HS-27A (cell line): ENCODE measurements at regions not wholly inside any gene's neighbourhood (a gene's known extent, or its start where the extent isn't known, plus 50 kb on each side); places are given as distances from the start of the nearest gene placed in this dataset.
"Not testable (repeated sequence)": the region's sequence is repeated elsewhere in the genome, so short reads cannot be mapped to it uniquely, and the experiment has no call there.

Experiments
- DNase-seq: peaks from one replicate; pipeline ENCODE4 v3.0.0-alpha.2; 2012; ENCODE audit warnings: low read depth, missing footprints

DNA sequence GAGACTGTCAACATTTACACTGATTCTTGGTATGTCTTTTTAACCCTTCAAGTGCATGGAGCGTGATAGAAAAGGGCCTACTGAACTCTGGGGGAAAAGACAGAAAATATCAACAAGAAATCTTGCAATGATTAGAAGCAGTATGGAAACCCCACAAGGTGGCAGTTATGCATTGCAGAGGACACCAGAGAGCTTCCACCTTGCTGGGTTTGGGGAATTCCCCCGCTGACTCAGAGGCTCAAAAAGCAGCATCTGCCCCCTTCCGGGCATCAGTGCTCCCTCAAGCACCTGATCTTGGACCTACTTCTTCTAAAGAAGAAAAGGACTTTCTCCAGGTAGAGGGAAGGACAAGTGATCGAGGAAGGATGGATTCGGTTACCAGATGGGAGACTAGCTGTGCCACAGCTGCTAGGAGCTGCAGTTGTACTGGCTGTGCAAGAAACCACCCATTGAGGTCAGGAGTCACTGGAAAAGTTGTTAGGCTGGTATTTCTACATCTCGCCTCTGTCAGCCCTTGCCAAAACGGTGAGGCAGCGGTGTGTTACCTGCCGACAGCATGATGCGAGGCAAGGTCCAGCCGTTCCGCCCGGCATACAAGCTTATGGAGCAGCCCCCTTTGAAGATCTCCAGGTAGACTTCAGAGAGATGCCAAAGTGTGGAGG lies 102.8 kb upstream of the OSBPL11 start:
- not testable (repeated sequence) for DNase-seq

GRCh38 chr3:125715651-125716050 lies 120.4 kb upstream of the OSBPL11 start:
- DNase-seq, result no peak

- peak; percentile 74 for DNase-seq
These were observed 136.9 kb upstream of the OSBPL11 start for GRCh38 chr3:125732151-125732550.

DNA sequence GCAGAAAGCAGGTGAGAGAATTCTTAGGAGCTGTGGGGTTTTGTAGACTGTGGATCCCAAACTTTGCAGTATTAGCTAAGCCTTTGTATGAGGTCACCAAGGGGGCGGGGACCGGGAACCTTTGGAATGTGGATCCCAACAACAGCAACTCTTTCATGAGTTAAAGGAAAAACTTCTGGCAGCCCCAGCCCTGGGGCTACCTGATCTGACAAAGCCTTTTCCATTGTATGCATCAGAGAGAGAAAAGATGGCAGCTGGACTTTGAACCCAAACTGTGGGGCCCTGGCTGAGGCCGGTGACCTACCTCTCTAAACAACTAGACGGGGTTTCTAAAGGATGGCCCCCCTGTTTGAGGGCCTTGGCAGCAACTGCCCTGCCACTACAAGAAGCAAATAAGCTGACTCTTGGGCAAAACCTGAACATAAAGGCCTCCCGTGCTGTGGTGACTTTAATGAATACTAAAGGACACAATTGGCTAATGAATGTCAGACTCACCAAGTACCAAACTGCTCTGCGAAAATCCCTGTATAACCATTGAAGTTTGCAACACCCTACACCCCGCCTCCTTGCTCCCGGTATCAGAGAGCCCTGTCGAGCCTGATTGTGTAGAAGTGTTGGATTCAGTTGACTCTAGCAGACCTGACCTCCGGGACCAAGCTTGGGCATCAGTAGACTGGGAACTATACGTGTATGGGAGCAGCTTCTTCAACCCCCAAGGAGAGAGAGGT lies 146.9 kb upstream of the OSBPL11 start:
- DNase-seq, result not testable (repeated sequence)

DNA sequence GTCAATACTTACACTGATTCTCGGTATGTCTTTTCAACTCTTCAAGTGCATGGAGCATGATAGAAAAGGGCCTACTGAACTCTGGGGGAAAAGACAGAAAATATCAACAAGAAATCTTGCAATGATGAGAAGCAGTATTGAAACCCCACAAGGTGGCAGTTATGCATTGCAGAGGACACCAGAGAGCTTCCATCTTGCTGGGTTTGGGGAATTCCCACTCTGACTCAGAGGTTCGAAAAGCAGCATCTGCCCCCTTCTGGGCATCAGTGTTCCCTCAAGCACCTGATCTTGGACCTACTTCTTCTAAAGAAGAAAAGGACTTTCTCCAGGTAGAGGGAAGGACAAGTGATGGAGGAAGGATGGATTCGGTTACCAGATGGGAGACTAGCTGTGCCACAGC lies 147.5 kb upstream of the OSBPL11 start:
- DNase-seq, result peak; percentile 29

GRCh38 chr3:125757050-125757449 lies 161.8 kb upstream of the OSBPL11 start:
- DNase-seq, result not testable (repeated sequence)

DNA sequence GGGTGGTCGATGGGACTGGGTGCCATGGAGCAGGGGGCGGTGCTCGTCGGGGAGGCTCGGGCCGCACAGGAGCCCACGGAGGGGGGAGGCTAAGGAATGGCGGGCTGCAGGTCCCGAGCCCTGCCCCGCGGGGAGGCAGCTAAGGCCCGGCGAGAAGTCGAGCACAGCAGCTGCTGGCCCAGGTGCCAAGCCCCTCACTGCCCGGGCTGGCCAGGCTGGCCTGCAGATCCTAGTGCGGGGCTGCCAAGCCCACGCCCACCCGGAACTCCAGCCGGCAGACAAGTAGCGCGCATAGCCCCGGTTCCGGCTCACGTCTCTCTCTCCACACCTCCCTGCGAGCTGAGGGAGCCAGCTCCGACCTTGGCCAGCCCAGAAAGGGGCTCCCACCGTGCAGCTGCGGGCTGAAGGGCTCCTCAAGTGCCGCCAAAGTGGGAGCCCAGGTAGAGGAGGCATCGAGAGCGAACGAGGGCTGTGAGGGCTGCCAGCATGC lies 163.4 kb upstream of the OSBPL11 start:
- DNase-seq, result not testable (repeated sequence)

GRCh38 chr3:125762601-125763000 lies 167.3 kb upstream of the OSBPL11 start:
- not testable (repeated sequence) for DNase-seq

DNA sequence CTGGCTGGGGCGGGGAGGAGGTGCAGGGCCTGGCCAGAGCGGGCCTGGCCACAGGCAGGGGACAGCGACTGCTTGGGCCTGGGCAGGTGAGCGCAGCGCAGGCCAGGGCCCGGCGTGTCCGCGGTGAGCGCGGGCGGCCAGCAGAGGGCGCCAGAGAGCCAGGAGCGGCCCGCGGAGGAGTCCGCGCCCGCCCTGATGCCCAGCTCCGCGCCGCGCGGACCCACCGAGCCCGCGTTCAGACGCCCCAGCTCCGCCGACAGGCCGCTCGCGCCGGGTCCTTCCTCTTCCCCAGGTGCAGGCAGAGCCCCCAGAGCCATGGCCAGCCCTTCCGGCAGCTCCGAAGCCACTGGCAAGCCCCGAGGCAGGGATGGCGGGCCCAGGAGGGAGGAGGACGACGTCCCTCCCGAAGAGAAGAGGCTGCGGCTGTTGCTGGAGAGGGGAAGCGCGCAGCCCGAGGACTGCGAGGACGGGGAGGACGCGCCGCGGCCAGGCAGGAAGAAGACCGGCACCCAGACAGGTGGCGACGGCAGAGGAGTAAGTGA lies 171.1 kb upstream of the OSBPL11 start:
- not testable (repeated sequence) for DNase-seq

GRCh38 chr3:125766931-125767330 lies 171.6 kb upstream of the OSBPL11 start:
- not testable (repeated sequence) for DNase-seq

GRCh38 chr3:125767641-125768040 lies 172.3 kb upstream of the OSBPL11 start:
- no peak for DNase-seq

DNA sequence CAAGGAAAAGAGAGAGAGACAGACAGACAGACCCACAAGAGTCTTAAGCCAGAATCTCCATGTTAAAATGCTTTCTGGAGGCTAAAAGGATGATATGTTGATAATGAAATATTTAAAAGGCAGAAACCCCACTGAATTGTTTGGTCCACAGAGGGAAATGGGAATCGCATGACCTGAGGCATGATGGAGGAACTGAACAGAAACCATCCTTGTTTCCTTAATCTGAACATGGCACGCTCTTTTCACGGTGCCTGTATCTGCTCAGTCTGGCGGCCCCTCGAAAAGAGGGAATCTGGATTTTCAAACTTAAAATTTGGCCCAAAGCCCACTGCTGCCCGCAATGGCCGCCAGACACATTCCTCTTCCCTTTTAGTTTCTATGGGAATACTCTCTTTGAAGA lies 173.5 kb upstream of the OSBPL11 start:
- DNase-seq, result not testable (repeated sequence)

DNA sequence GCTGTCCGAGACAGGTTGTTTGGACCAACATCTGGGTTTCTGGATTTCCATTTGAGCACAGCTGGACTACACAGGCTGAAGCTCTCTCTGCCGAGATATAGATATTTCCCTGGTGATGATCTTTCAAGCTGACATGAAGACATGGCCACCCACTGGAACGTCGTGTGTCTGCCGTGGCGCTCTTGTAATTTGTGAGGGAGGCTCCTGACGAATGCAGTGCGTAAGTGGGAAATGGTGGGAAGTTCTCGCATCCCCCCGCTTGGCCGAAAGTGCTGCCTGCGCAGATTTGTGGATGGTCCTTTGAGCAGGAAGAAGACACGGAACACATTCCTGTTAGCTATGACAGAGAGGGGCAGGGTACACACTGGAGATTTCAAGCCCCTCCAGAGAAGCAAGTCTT lies 176.2 kb upstream of the OSBPL11 start:
- DNase-seq, result not testable (repeated sequence)

DNA sequence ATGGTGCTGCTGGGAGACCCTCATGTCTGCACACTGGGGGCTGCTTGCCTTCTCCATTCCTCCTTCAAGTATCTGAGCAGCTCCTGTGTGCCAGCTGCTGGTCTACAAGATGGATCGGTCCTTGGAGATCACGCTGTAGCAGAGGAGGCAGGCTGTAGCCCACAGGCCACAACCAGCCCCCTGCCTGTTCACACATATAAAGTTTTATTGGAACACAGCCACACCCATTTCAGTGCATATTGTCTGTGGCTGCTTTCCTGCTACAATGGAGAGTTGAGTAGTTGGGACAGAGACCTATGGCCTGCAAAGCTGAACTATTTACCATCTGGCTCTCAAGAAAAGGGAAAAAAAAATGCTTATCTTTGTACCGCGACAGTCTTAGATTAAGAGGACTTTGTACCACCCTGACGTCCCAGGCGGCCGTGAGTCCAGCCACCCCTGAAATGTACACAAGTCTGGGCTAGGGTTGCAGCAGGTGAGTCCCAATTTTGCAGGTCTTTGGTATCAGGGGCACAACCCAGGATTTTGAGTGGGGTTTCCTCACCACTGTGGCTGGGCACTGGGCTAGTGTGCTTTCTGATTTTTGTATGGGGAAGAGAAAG lies 179.2 kb upstream of the OSBPL11 start:
- DNase-seq, result not testable (repeated sequence)

DNA sequence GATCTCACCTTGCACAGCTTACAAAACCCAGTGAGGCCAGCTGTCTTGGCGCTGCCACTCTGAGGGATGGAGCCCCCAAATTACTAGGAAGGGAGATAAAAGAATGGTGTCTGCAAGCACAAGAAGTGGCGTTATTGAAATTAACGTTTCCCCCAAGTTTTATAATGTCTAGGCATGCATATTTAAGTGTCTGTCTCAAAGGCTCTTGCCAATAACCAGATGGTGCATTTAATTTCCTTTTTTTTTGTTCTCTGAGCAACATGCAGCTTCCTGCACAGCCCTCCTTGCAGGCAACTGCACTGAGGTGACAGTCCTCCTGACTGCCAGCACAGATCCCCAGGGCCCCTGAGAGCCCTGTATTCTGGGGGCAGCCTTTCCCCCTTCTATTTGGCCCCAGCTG lies 179.8 kb upstream of the OSBPL11 start:
- DNase-seq, result not testable (repeated sequence)

- not testable (repeated sequence) for DNase-seq
These were observed 180.5 kb upstream of the OSBPL11 start for GRCh38 chr3:125775606-125776294.

GRCh38 chr3:125779276-125779675 lies 184.0 kb upstream of the OSBPL11 start:
- not testable (repeated sequence) for DNase-seq

- DNase-seq, result not testable (repeated sequence)
These were observed 184.6 kb upstream of the OSBPL11 start for GRCh38 chr3:125779918-125780317.

- DNase-seq, result not testable (repeated sequence)
These were observed 186.4 kb upstream of the OSBPL11 start for GRCh38 chr3:125781678-125782077.

GRCh38 chr3:125790312-125790711 lies 178.7 kb upstream of the ROPN1B start:
- DNase-seq, result not testable (repeated sequence)

DNA sequence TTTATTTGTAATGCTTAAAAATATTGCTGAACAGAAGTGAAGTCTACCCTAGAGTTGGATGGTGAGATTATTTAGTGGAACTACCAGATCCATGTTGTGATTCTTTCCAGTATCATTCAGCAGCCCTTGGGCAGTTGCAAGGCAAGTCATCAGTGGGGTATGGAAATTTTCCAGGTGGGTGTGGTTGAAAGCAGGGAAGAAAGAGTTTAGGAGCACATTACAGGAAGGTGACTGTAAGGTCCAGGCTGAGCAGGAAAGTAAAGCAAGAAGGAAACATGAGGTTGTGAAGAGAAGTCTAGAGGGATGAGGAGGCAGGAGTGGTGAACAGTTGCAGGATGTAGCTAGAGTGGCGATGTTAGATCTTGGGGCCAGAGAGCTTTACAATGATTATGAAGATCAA lies 178.0 kb upstream of the ROPN1B start:
- not testable (repeated sequence) for DNase-seq

DNA sequence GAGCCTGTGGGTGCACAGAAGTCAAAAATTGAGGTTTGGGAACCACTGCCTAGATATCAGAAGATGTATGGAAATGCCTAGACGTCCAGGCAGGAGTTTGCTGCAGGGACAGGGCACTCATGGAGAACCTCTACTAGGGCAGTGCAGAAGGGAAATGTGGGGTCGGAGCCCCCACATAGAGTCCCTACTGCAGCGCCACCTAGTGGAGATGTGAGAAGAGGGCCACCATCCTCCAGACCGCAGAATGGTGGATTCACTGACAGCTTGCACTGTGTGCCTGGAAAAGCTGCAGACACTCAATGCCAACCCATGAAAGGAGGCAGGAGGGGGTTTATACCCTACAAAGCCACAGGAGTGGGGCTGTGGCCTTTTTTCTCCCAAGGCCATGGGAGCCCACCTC lies 159.0 kb upstream of the ROPN1B start:
- not testable (repeated sequence) for DNase-seq
